ENCODE measurements at regions not wholly inside any gene's neighbourhood (a gene's known extent, or its start where the extent isn't known, plus 50 kb on each side); places are given as distances from the start of the nearest gene placed in this dataset.

- TF ChIP-seq CTCF (IDR thresholded peaks at IDR 0.05) (no peak), POLR2A (IDR thresholded peaks at IDR 0.05) (no peak), POLR2AphosphoS5 (IDR thresholded peaks at IDR 0.05) (no peak), EP300 (IDR thresholded peaks at IDR 0.05) (no peak)
These were observed 230.1 kb upstream of the ARSJ start for GRCh38 chr4:114209584-114209983.

Measured in upper lobe of left lung (tissue), 4 donors.